DND-41 (cell line): ENCODE measurements at regions not wholly inside any gene's neighbourhood (a gene's known extent, or its start where the extent isn't known, plus 50 kb on each side); places are given as distances from the start of the nearest gene placed in this dataset.

Experiments used
- CTCF ChIP-seq: IDR thresholded peaks from 2 replicates; pipeline ENCODE4 v1.5.1; 2012; ENCODE audit warnings: borderline replicate concordance, low read length, moderate library complexity, mild to moderate bottlenecking; ENCODE audit not compliant: poor library complexity, severe bottlenecking; ENCODE audit errors: extremely low read depth
- EZH2 ChIP-seq: IDR thresholded peaks from 3 replicates; pipeline ENCODE4 v1.6.1; 2012; ENCODE audit warnings: borderline replicate concordance, low read depth, mild to moderate bottlenecking, moderate library complexity, low read length, inconsistent platforms; ENCODE audit not compliant: severe bottlenecking

GRCh38 chr18:73261923-73262322 is 394.1 kb upstream of the NETO1 start:
- TF ChIP-seq CTCF (no peak), EZH2 (no peak)
